NT2/D1 (cell line): ENCODE measurements at regions not wholly inside any gene's neighbourhood (a gene's known extent, or its start where the extent isn't known, plus 50 kb on each side); places are given as distances from the start of the nearest gene placed in this dataset.

Experiments used
- DNase-seq: peaks from one replicate; pipeline ENCODE4 v3.0.0-alpha.2; 2011; ENCODE audit warnings: low read depth, low spot score
- H3K27me3 ChIP-seq: 2 replicates; pipeline ENCODE4 v1.6.0; 2011; ENCODE audit warnings: mild to moderate bottlenecking; ENCODE audit not compliant: insufficient read length, insufficient read depth
- H3K36me3 ChIP-seq: 2 replicates; pipeline ENCODE4 v1.6.1; 2011; ENCODE audit warnings: mild to moderate bottlenecking, low read length, mixed read lengths; ENCODE audit not compliant: insufficient read depth, insufficient read length
- H3K4me1 ChIP-seq: 2 replicates; pipeline ENCODE4 v1.5.1; 2011; ENCODE audit not compliant: insufficient read depth, insufficient read length
- H3K4me3 ChIP-seq: 2 replicates; pipeline ENCODE4 v1.5.1; 2011; ENCODE audit warnings: low read depth; ENCODE audit not compliant: insufficient read length
- H3K9ac ChIP-seq: 2 replicates; pipeline ENCODE4 v1.6.0; 2011; ENCODE audit warnings: low read depth; ENCODE audit not compliant: insufficient read length
- H3K9me3 ChIP-seq: 2 replicates; pipeline ENCODE4 v1.5.1; 2011; ENCODE audit warnings: mild to moderate bottlenecking, low read length; ENCODE audit not compliant: insufficient read depth
- SUZ12 ChIP-seq: IDR thresholded peaks from 2 replicates; pipeline ENCODE4 v1.6.1; 2011; ENCODE audit not compliant: insufficient read length, insufficient read depth; ENCODE audit errors: extremely low read depth
- YY1 ChIP-seq: IDR thresholded peaks from 2 replicates; pipeline ENCODE4 v1.6.1; 2011; ENCODE audit not compliant: insufficient read length, insufficient read depth
- ZNF274 ChIP-seq: IDR thresholded peaks from 2 replicates; pipeline ENCODE4 v1.6.1; 2011; ENCODE audit warnings: mild to moderate bottlenecking, low read depth, low read length

- Histone ChIP-seq H3K36me3 (no peaks in the 10 kb centered on the region), H3K9ac (no peak overlapping the region), H3K4me3 (no peak overlapping the region), H3K27me3 (no peaks in the 10 kb centered on the region), H3K4me1 (no peaks in the 10 kb centered on the region), H3K9me3 (no peaks in the 10 kb centered on the region)
- no peak for DNase-seq
- TF ChIP-seq SUZ12 (no peak), YY1 (no peak), ZNF274 (no peak)
These were observed 157.1 kb downstream of the TLE1 start for GRCh38 chr9:81532251-81532650.

- no peaks in the 10 kb centered on the region for H3K4me1 ChIP-seq
- no peaks in the 10 kb centered on the region for H3K36me3 ChIP-seq
- H3K9ac ChIP-seq = no peak overlapping the region
- H3K4me3 ChIP-seq = no peak overlapping the region
- DNase-seq = no peak
- H3K27me3 ChIP-seq = no peaks in the 10 kb centered on the region
- H3K9me3 ChIP-seq = no peaks in the 10 kb centered on the region
- no peak for TF ChIP-seq ZNF274
- no peak for TF ChIP-seq SUZ12
- no peak for TF ChIP-seq YY1
These were observed 157.8 kb downstream of the TLE1 start for GRCh38 chr9:81531511-81531910.

- no peak overlapping the region for H3K9ac ChIP-seq
- no peaks in the 10 kb centered on the region for H3K27me3 ChIP-seq
- H3K4me3 ChIP-seq = no peak overlapping the region
- H3K36me3 ChIP-seq = no peaks in the 10 kb centered on the region
- no peak for TF ChIP-seq ZNF274
- TF ChIP-seq YY1 = no peak
- TF ChIP-seq SUZ12 = no peak
- DNase-seq = no peak
- no peaks in the 10 kb centered on the region for H3K9me3 ChIP-seq
- H3K4me1 ChIP-seq = no peaks in the 10 kb centered on the region
These were observed 158.5 kb downstream of the TLE1 start for GRCh38 chr9:81530846-81531245.

- no peak for DNase-seq
- Histone ChIP-seq H3K36me3 (no peaks in the 10 kb centered on the region), H3K27me3 (no peaks in the 10 kb centered on the region), H3K4me1 (no peaks in the 10 kb centered on the region), H3K9me3 (no peaks in the 10 kb centered on the region), H3K4me3 (no peak overlapping the region), H3K9ac (no peak overlapping the region)
- TF ChIP-seq YY1 (no peak), SUZ12 (no peak), ZNF274 (no peak)
These were observed 159.0 kb downstream of the TLE1 start for GRCh38 chr9:81530310-81530810.

GRCh38 chr9:81529556-81530193 is 159.7 kb downstream of the TLE1 start:
- TF ChIP-seq YY1 (no peak), ZNF274 (no peak), SUZ12 (no peak)
- H3K4me1 ChIP-seq = no peaks in the 10 kb centered on the region
- no peak overlapping the region for H3K4me3 ChIP-seq
- no peak overlapping the region for H3K9ac ChIP-seq
- DNase-seq = peak; percentile 16
- no peaks in the 10 kb centered on the region for H3K36me3 ChIP-seq
- H3K9me3 ChIP-seq = no peaks in the 10 kb centered on the region
- H3K27me3 ChIP-seq = no peaks in the 10 kb centered on the region

GRCh38 chr9:81526587-81526986 is 162.8 kb downstream of the TLE1 start:
- Histone ChIP-seq H3K36me3 (no peaks in the 10 kb centered on the region), H3K4me1 (no peaks in the 10 kb centered on the region), H3K9me3 (no peaks in the 10 kb centered on the region), H3K27me3 (no peaks in the 10 kb centered on the region), H3K9ac (no peak overlapping the region), H3K4me3 (no peak overlapping the region)
- TF ChIP-seq ZNF274 (no peak), SUZ12 (no peak), YY1 (no peak)
- DNase-seq = no peak

- H3K27me3 ChIP-seq = no peaks in the 10 kb centered on the region
- no peak overlapping the region for H3K4me3 ChIP-seq
- peak; percentile 25 for DNase-seq
- TF ChIP-seq ZNF274 (no peak), SUZ12 (no peak), YY1 (no peak)
- H3K9ac ChIP-seq = no peak overlapping the region
- no peaks in the 10 kb centered on the region for H3K4me1 ChIP-seq
- H3K9me3 ChIP-seq = no peaks in the 10 kb centered on the region
- H3K36me3 ChIP-seq = no peaks in the 10 kb centered on the region
These were observed 166.4 kb downstream of the TLE1 start for GRCh38 chr9:81522716-81523551.
